OCI-LY7 (cell line): ENCODE measurements at regions not wholly inside any gene's neighbourhood (a gene's known extent, or its start where the extent isn't known, plus 50 kb on each side); places are given as distances from the start of the nearest gene placed in this dataset.

Source experiments
- BruUV-seq: library from RNA; stranded (reverse); fragments of 400-500 nt; replicated peaks from 2 replicates; lab custom pipeline; 2021; lab: Mats Ljungman, UMichigan
- CTCF ChIA-PET: fragments of 300-600 bp; sonication (Branson Sonifier 250); formaldehyde crosslinking; loops from one replicate; lab custom pipeline; 2022; ENCODE audit warnings: antibody characterized with exemption; ENCODE audit not compliant: unreplicated experiment; lab: Charles Lee
- POLR2A ChIA-PET: fragments of 300-600 bp; sonication (Branson Sonifier 250); formaldehyde crosslinking; loops from one replicate; lab custom pipeline; 2022; ENCODE audit warnings: antibody characterized with exemption; lab: Charles Lee
- DNase-seq: peaks from one replicate; pipeline ENCODE4 v3.0.0-alpha.2; 2015; ENCODE audit warnings: low spot score
- H2AFZ ChIP-seq: fragments of 200-600 bp; sonication (generic), shearing (Covaris generic); 2 replicates; pipeline ENCODE4 v1.6.1; 2014; ENCODE audit warnings: mild to moderate bottlenecking, antibody characterized with exemption, low read length, moderate library complexity
- H3K27ac ChIP-seq: fragments of 200-600 bp; sonication (generic); 2 replicates; pipeline ENCODE4 v1.5.1; 2014; ENCODE audit warnings: mixed run types, low read depth, mild to moderate bottlenecking, moderate library complexity, low read length, inconsistent platforms; ENCODE audit not compliant: poor library complexity, severe bottlenecking
- H3K36me3 ChIP-seq: fragments of 200-600 bp; sonication (generic); 2 replicates; pipeline ENCODE4 v1.6.1; 2014; ENCODE audit warnings: mild to moderate bottlenecking, antibody characterized with exemption, low read length, moderate library complexity, mixed read lengths; ENCODE audit not compliant: insufficient read depth
- H3K4me1 ChIP-seq: fragments of 200-600 bp; sonication (generic); 2 replicates; pipeline ENCODE4 v1.5.1; 2014; ENCODE audit warnings: mild to moderate bottlenecking, low read length; ENCODE audit not compliant: insufficient read depth, poor library complexity, severe bottlenecking
- H3K4me2 ChIP-seq: fragments of 200-600 bp; sonication (generic); 2 replicates; pipeline ENCODE4 v1.6.1; 2014; ENCODE audit warnings: mild to moderate bottlenecking, low read length
- H3K4me3 ChIP-seq: fragments of 200-600 bp; sonication (generic); 2 replicates; pipeline ENCODE4 v1.5.1; 2014; ENCODE audit warnings: mild to moderate bottlenecking, low read depth, low read length; ENCODE audit not compliant: poor library complexity, severe bottlenecking
- H3K79me2 ChIP-seq: fragments of 200-600 bp; sonication (generic); 2 replicates; pipeline ENCODE4 v1.6.1; 2016; ENCODE audit warnings: low read depth, mild to moderate bottlenecking, low read length, moderate library complexity, mixed read lengths; ENCODE audit not compliant: insufficient read depth
- H3K9me2 ChIP-seq: fragments of 200-600 bp; sonication (generic); 2 replicates; pipeline ENCODE4 v1.6.1; 2016; ENCODE audit warnings: mild to moderate bottlenecking, low read length, mixed read lengths; ENCODE audit not compliant: insufficient read depth
- H3K9me3 ChIP-seq: fragments of 200-600 bp; sonication (generic); 2 replicates; pipeline ENCODE4 v1.6.1; 2014; ENCODE audit warnings: mild to moderate bottlenecking, mixed run types, low read length, mixed read lengths
- H4K20me1 ChIP-seq: fragments of 200-600 bp; sonication (generic); 2 replicates; pipeline ENCODE4 v1.6.1; 2014; ENCODE audit warnings: mild to moderate bottlenecking, antibody characterized with exemption, low read length, moderate library complexity, mixed read lengths; ENCODE audit not compliant: insufficient read depth
- EZH2phosphoT487 ChIP-seq: fragments of 200-600 bp; sonication (generic); IDR thresholded peaks from 2 replicates; pipeline ENCODE4 v1.6.1; 2018; ENCODE audit warnings: low read depth, borderline replicate concordance, mild to moderate bottlenecking, mixed run types, antibody characterized with exemption, low read length, moderate library complexity, mixed read lengths
- intact Hi-C: fragments of 100-400 bp; cut with micrococcal nuclease; formaldehyde crosslinking; loops from one replicate; pipeline ENCODE4 v1.10.0; 2022; ENCODE audit not compliant: unreplicated experiment
- TF ChIP-seq, protein P1 (sequence below): fragments of 200-600 bp; sonication (generic); conservative IDR thresholded peaks from 2 replicates; pipeline ENCODE4 v1.5.1; 2014; ENCODE audit warnings: mild to moderate bottlenecking, antibody characterized with exemption, low read length, moderate library complexity, mixed read lengths

DNA sequence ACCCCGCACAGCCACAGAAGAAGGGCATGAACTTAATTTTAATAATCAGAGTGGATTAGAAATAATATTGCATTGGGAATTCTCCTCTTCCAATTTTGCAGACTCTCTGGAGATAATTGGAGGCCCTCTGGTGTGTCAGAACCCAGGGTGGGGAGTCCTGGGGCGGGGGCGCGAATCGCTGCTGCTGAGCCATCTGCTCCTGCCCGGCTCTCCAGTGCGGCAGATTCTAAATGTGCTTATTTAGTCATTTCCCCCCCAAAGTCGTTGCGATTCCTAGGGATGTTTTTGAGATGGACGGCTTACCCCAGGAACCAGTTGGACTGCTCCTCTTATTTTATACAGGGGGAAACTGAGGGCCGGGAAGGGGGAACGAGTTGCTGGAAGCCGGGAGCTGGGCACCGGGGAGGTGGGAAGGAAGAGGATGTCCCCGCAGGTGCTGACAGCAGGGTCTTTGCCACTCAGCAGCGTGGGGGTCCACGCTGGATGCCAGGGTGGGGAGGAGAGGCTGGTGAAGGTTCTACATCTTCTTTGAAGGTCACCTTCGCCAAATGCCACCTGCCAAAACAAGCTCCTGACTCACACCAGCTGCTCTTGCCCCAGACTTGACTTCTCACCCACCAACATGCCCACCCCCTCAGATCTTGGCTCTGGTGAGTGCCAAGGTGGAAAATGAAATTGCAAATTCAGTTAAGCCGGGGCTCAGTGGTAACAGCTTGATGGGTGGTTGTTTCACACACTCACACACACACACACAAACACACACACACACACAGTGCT is 91.3 kb upstream of the PRR23E start:
- ChIA-PET POLR2A (no interaction called here), CTCF (no interaction called here)
- no peak for DNase-seq
- no peak overlapping the region for H3K27ac ChIP-seq
- no peak overlapping the region for H3K4me2 ChIP-seq
- intact Hi-C loops = no loop called here
- no peaks in the 10 kb centered on the region for H3K9me2 ChIP-seq
- H3K79me2 ChIP-seq = no peaks in the 10 kb centered on the region
- no TSS peak for BruUV-seq
- no peak for TF ChIP-seq EZH2phosphoT487
- TF ChIP-seq, protein P1, sequence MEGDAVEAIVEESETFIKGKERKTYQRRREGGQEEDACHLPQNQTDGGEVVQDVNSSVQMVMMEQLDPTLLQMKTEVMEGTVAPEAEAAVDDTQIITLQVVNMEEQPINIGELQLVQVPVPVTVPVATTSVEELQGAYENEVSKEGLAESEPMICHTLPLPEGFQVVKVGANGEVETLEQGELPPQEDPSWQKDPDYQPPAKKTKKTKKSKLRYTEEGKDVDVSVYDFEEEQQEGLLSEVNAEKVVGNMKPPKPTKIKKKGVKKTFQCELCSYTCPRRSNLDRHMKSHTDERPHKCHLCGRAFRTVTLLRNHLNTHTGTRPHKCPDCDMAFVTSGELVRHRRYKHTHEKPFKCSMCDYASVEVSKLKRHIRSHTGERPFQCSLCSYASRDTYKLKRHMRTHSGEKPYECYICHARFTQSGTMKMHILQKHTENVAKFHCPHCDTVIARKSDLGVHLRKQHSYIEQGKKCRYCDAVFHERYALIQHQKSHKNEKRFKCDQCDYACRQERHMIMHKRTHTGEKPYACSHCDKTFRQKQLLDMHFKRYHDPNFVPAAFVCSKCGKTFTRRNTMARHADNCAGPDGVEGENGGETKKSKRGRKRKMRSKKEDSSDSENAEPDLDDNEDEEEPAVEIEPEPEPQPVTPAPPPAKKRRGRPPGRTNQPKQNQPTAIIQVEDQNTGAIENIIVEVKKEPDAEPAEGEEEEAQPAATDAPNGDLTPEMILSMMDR = no peak
- no peaks in the 10 kb centered on the region for H4K20me1 ChIP-seq
- no peaks in the 10 kb centered on the region for H3K36me3 ChIP-seq
- H3K9me3 ChIP-seq = no peaks in the 10 kb centered on the region
- no peaks in the 10 kb centered on the region for H3K4me1 ChIP-seq
- no peak overlapping the region for H2AFZ ChIP-seq
- no peak overlapping the region for H3K4me3 ChIP-seq

DNA sequence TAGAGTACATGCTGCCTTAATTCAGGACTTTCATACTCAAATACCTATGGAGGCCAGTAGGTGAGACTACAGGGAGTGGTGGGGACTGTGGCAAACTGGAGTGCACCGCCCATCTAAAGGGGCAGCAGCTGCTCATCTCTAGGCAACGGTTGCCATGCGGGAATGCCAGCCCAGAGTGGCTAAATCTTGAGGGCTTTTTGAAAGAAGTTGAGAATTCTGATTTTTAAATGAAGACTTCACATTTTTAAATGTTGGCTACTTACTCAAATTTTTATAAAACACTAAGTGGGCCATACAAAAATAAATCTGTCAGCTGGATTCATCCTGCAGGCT is 90.8 kb upstream of the PRR23E start:
- ChIA-PET CTCF (no interaction called here), POLR2A (no interaction called here)
- TF ChIP-seq, protein P1 = no peak
- no peak for TF ChIP-seq EZH2phosphoT487
- H3K4me2 ChIP-seq = no peak overlapping the region
- DNase-seq = no peak
- H3K27ac ChIP-seq = no peak overlapping the region
- intact Hi-C loops = no loop called here
- H3K9me2 ChIP-seq = no peaks in the 10 kb centered on the region
- H3K79me2 ChIP-seq = no peaks in the 10 kb centered on the region
- H3K4me1 ChIP-seq = no peaks in the 10 kb centered on the region
- no peak overlapping the region for H2AFZ ChIP-seq
- H3K4me3 ChIP-seq = no peak overlapping the region
- no peaks in the 10 kb centered on the region for H3K36me3 ChIP-seq
- H3K9me3 ChIP-seq = no peaks in the 10 kb centered on the region
- no TSS peak for BruUV-seq
- H4K20me1 ChIP-seq = no peaks in the 10 kb centered on the region

DNA sequence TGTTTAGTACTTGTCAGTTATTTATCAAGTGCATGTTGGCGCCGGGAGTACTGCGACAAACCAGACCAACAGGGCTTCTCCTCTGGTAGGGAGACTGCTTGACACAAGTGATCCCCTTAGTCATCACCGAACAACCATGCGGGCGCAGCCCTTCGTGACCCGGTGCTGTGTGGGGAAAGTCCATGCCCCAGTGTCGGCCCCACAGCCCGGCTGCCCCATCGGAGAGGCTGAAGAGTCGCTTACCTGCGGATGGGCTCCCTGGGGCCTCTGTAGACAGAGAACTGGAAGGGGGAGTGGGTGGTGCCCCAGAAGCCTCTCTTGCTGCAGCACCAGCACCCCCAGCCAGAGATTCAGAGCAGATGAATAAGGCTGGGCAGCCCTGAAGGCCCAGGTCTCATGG is 90.3 kb upstream of the PRR23E start:
- no peak for DNase-seq
- no peak overlapping the region for H3K4me3 ChIP-seq
- intact Hi-C loops = no loop called here
- no peaks in the 10 kb centered on the region for H3K4me1 ChIP-seq
- no peaks in the 10 kb centered on the region for H3K9me3 ChIP-seq
- no peak overlapping the region for H3K4me2 ChIP-seq
- H3K27ac ChIP-seq = no peak overlapping the region
- H3K79me2 ChIP-seq = no peaks in the 10 kb centered on the region
- H3K36me3 ChIP-seq = no peaks in the 10 kb centered on the region
- ChIA-PET POLR2A (no interaction called here), CTCF (no interaction called here)
- BruUV-seq = no TSS peak
- H4K20me1 ChIP-seq = no peaks in the 10 kb centered on the region
- no peaks in the 10 kb centered on the region for H3K9me2 ChIP-seq
- no peak overlapping the region for H2AFZ ChIP-seq
- TF ChIP-seq, protein P1 = no peak
- TF ChIP-seq EZH2phosphoT487 = no peak
